ENCODE measurements at regions not wholly inside any gene's neighbourhood (a gene's known extent, or its start where the extent isn't known, plus 50 kb on each side); places are given as distances from the start of the nearest gene placed in this dataset.

DNA sequence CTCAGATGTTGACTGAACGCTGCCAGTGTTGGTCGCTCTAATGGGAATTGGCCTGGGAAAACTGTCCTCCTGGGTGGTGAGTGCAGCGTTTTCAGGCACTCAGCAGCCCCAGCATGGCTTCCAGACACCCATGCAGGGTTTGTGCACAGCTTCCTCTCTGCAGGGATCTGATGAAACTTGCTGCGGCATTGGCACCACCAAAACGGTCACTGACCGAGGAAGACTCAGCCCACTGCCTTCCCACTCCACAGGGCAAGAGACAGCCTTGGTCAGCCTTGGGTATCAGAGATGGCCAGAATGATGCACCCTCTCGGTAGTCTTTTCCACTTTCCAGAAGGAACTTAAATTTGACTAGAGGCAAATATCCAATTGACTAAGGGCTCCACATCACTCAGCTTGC is 398.9 kb downstream of the IRS2 start:
- TF ChIP-seq GATA2 (IDR thresholded peaks at IDR 0.05; ENCODE audit: low read depth, low read length): no peak
- TF ChIP-seq GATA3 (IDR thresholded peaks at IDR 0.05; ENCODE audit: low read depth, low read length): no peak
